ENCODE measurements at regions not wholly inside any gene's neighbourhood (a gene's known extent, or its start where the extent isn't known, plus 50 kb on each side); places are given as distances from the start of the nearest gene placed in this dataset.

- no peak overlapping the region for H3K4ac ChIP-seq (replicated peaks; ENCODE audit: insufficient read length, low read depth, low read length)
- H3K23me2 ChIP-seq (ENCODE audit: low read depth, low read length) = no peaks in the 10 kb centered on the region
- peak overlapping the region; percentile 27; the same call in 1 of the 2 replicates for H2BK5ac ChIP-seq (ENCODE audit: low read depth, low read length)
- H3K36me3 ChIP-seq (ENCODE audit: control insufficient read depth in 2 of 4, insufficient read depth in 4 of 4, low read length in 3 of 4) = no peaks in the 10 kb centered on the region
- DNase-seq (ENCODE audit: low read depth in 1 of 2, low spot score in 2 of 2) = no peak
- no peak for FAIRE-seq
- no peaks in the 10 kb centered on the region for H4K20me1 ChIP-seq (replicated peaks in 1 of 2; ENCODE audit: control insufficient read depth in 1 of 2, insufficient read depth in 2 of 2, low read length in 2 of 2)
- H3K79me2 ChIP-seq (ENCODE audit: control insufficient read depth in 1 of 2, insufficient read depth in 2 of 2, low read length in 2 of 2) = no peaks in the 10 kb centered on the region
- H3K23ac ChIP-seq (ENCODE audit: insufficient read length) = no peak overlapping the region
- H3K9ac ChIP-seq (replicated peaks in 1 of 4; ENCODE audit: extremely low read depth in 1 of 4, low read depth in 3 of 4, low read length in 3 of 4) = no peak overlapping the region
- H3K27me3 ChIP-seq (replicated peaks in 1 of 4; ENCODE audit: control insufficient read depth in 3 of 4, extremely low read depth in 1 of 4, insufficient read depth in 3 of 4, low read length in 3 of 4) = no peaks in the 10 kb centered on the region
- no peak overlapping the region for H3K27ac ChIP-seq (ENCODE audit: low read depth, low read length)
- peak overlapping the region; percentile 4; the same call in 1 of the 2 replicates for H2BK20ac ChIP-seq (ENCODE audit: low read length)
- H3K79me1 ChIP-seq (ENCODE audit: low read depth, low read length) = no peaks in the 10 kb centered on the region
- ChIA-PET CTCF (ENCODE audit: partially characterized antibody) (interaction anchor here (1.2 kb wide), 1 partner anchor 22 kb away, joined by 3 read pairs; no protein-coding TSS in a partner anchor), POLR2A (ENCODE audit: partially characterized antibody) (interaction anchor here (3.9 kb wide), 1 partner anchor 73 kb away, joined by 13 read pairs; the partner anchor contains the start of gene PHIP)
- peaks cover 3 to 34% (median 16%) of the 10 kb centered on the region in 4 experiments; a peak in 6 of 7 replicates for H3K4me1 ChIP-seq (replicated peaks in 1 of 4; ENCODE audit: control insufficient read depth in 3 of 4, insufficient read depth in 4 of 4, low read length in 3 of 4)
- no peak overlapping the region for H3K56ac ChIP-seq (replicated peaks; ENCODE audit: insufficient read length, low read depth, low read length)
- peak overlapping the region; percentile 84 for H2BK120ac ChIP-seq (replicated peaks; ENCODE audit: low read depth, low read length)
- H3K9me3 ChIP-seq (ENCODE audit: insufficient read depth in 2 of 2, low read depth in 1 of 2, low read length in 1 of 2) = no peaks in the 10 kb centered on the region
- no peak overlapping the region for H3K4me2 ChIP-seq (ENCODE audit: insufficient read depth in 1 of 2, low read depth in 2 of 2, low read length in 2 of 2)
- no peak overlapping the region for H3K18ac ChIP-seq (ENCODE audit: extremely low read depth, low read length)
- H2BK15ac ChIP-seq (ENCODE audit: low read length) = no peak overlapping the region
- no peak overlapping the region for H4K8ac ChIP-seq (ENCODE audit: extremely low read depth, insufficient read depth, low read length)
- no peak overlapping the region for H3K4me3 ChIP-seq (ENCODE audit: extremely low read depth in 1 of 4, insufficient read depth in 2 of 4, low read depth in 3 of 4, low read length in 4 of 4)
- WGBS, 2 experiments (ENCODE audit: extremely low coverage in 1 of 2, insufficient coverage in 1 of 2, insufficient read length in 1 of 2, insufficient replicate concordance in 2 of 2, low coverage in 1 of 2, low lambda C conversion rate in 2 of 2, missing lambda C conversion rate in 1 of 2) = 79% methylated on average over 2 of the region's 2 CpGs; no CpG with 5 or more reads in 1 of the 2 experiments
- no peak overlapping the region for H2AK5ac ChIP-seq (ENCODE audit: low read depth, low read length)
- peak overlapping the region; percentile 68 for H4K91ac ChIP-seq (replicated peaks; ENCODE audit: insufficient read length, low read length)
- no peak overlapping the region for H2BK12ac ChIP-seq (ENCODE audit: low read depth, low read length)
- no peak overlapping the region for H2AFZ ChIP-seq (ENCODE audit: low read length)
- no peak overlapping the region for H4K5ac ChIP-seq (ENCODE audit: insufficient read length, low read depth, low read length)
- H3K14ac ChIP-seq (ENCODE audit: insufficient read length) = no peak overlapping the region
- TF ChIP-seq BCL11A (IDR thresholded peaks at IDR 0.05; ENCODE audit: low read depth in 2 of 2, low read length in 2 of 2) = no peak
- TF ChIP-seq EGR1 (IDR thresholded peaks at IDR 0.05; ENCODE audit: borderline replicate concordance, low read depth, low read length) = no peak
- no peak for TF ChIP-seq ASH2L (IDR thresholded peaks at IDR 0.05; ENCODE audit: low read length)
- TF ChIP-seq NANOG (IDR thresholded peaks at IDR 0.05; ENCODE audit: insufficient read depth, low read depth, low read length, poor library complexity, severe bottlenecking) = no peak
- TF ChIP-seq CHD1 (IDR thresholded peaks at IDR 0.05; ENCODE audit: low read depth, low read length) = no peak
- TF ChIP-seq, protein P1, sequence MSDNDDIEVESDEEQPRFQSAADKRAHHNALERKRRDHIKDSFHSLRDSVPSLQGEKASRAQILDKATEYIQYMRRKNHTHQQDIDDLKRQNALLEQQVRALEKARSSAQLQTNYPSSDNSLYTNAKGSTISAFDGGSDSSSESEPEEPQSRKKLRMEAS (IDR thresholded peaks at IDR 0.05) = no peak
- TF ChIP-seq SP4 (IDR thresholded peaks at IDR 0.05; ENCODE audit: low read length) = no peak
- TF ChIP-seq POLR2AphosphoS5 (IDR thresholded peaks at IDR 0.05; ENCODE audit: low read depth, low read length) = no peak
- no peak for TF ChIP-seq KDM5A (IDR thresholded peaks at IDR 0.05; ENCODE audit: low read length)
- no peak for TF ChIP-seq SAP30 (IDR thresholded peaks at IDR 0.05; ENCODE audit: insufficient read depth, insufficient replicate concordance, low read length)
Observed at GRCh38 chr6:79150733-79151132, 72.7 kb upstream of the PHIP start.
